GM20000 (cell line): ENCODE measurements at regions not wholly inside any gene's neighbourhood (a gene's known extent, or its start where the extent isn't known, plus 50 kb on each side); places are given as distances from the start of the nearest gene placed in this dataset.

ENCODE experiments used
- DNase-seq: peaks from one replicate; pipeline ENCODE4 v3.0.0; 2012; ENCODE audit warnings: low spot score
- TF ChIP-seq, protein P1 (sequence below): IDR thresholded peaks from 2 replicates; pipeline ENCODE4 v1.5.1; 2012; ENCODE audit warnings: mild to moderate bottlenecking, control low read depth; ENCODE audit errors: extremely low read depth, missing control alignments

DNA sequence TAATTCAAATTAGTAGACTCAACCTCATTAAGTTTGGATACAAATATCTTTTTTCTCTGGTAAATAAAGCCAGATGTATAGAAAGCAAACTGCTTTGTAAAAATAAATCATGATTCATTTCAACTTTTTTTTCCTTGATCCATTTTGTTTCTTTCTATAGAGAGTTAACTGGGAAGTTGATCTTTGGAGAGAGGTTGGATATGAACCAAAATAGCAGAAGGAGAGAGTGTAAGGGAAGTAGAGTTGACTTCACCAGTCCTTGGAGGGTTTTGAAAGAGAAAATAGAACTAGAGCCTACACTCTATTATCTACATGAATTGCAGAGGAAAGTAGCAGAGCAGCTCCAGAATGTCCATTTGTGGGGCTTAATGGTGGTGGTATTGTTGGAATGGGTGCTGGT lies 243.8 kb downstream of the ADGRL2 start:
- DNase-seq, result no peak
- TF ChIP-seq, protein P1, sequence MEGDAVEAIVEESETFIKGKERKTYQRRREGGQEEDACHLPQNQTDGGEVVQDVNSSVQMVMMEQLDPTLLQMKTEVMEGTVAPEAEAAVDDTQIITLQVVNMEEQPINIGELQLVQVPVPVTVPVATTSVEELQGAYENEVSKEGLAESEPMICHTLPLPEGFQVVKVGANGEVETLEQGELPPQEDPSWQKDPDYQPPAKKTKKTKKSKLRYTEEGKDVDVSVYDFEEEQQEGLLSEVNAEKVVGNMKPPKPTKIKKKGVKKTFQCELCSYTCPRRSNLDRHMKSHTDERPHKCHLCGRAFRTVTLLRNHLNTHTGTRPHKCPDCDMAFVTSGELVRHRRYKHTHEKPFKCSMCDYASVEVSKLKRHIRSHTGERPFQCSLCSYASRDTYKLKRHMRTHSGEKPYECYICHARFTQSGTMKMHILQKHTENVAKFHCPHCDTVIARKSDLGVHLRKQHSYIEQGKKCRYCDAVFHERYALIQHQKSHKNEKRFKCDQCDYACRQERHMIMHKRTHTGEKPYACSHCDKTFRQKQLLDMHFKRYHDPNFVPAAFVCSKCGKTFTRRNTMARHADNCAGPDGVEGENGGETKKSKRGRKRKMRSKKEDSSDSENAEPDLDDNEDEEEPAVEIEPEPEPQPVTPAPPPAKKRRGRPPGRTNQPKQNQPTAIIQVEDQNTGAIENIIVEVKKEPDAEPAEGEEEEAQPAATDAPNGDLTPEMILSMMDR, result no peak

DNA sequence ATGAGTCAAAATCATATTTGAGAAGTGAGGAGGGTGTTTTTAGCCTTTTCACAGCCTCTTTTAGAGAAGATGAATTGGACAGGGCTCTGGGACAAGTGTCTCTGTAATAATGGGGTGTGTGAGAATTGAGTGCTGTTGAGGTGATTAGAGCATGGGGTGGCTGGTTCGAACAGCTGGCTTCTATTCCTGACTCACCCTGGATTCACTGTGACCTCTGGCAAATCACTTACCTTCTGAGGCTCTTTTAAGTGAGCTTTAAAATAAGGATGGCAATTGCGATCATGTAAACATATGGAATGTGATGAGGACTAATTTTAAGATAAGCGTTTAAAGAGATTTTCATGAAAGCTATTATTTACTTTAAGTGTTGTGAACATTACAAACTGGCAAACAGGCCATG lies 243.4 kb downstream of the ADGRL2 start:
- no peak for DNase-seq
- TF ChIP-seq, protein P1, result no peak

DNA sequence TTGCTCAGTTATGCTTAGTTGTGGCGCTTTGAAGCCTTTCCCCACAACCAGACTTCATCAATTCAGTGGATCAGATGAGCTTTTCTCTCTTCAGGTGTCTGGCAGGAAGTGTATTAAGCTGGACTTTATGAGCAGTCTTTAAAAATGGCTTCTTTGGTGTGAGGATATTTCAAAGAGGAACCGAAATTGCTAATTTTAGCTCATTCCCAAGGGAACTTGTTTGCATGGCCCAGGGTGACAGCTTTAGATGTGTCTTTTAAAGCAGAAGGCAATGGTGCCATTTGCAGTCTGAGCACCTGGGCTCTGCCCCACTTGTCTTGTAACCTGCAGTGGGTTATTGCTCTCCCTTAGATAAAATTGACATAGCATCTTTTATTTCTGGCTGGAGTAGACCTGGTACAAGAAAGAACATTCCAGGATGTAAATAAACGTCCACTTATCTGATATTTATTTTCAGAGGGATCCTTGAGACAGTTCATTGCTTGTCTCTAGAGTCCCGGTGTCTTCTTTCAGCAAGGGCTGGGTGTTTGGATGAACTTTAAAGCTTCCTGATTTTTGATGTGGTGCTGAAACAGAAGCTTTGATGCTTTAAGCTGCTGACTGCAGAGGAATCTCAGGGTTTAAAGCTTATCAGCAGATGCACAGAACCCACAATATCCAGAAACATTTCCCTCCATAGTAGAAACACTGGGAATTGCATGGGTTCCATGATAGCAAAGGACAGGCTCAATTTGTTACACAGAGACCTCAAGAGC lies 241.7 kb downstream of the ADGRL2 start:
- no peak for DNase-seq
- TF ChIP-seq, protein P1, result no peak
